ENCODE measurements at regions not wholly inside any gene's neighbourhood (a gene's known extent, or its start where the extent isn't known, plus 50 kb on each side); places are given as distances from the start of the nearest gene placed in this dataset.

- TF ChIP-seq CTCF (IDR thresholded peaks at IDR 0.05) (no peak), POLR2AphosphoS5 (IDR thresholded peaks at IDR 0.05) (no peak)
Observed at GRCh38 chr16:59168461-59169114, 434.5 kb upstream of the GOT2 start.

All from stomach (tissue), 4 donors.